ENCODE measurements at regions not wholly inside any gene's neighbourhood (a gene's known extent, or its start where the extent isn't known, plus 50 kb on each side); places are given as distances from the start of the nearest gene placed in this dataset.

DNA sequence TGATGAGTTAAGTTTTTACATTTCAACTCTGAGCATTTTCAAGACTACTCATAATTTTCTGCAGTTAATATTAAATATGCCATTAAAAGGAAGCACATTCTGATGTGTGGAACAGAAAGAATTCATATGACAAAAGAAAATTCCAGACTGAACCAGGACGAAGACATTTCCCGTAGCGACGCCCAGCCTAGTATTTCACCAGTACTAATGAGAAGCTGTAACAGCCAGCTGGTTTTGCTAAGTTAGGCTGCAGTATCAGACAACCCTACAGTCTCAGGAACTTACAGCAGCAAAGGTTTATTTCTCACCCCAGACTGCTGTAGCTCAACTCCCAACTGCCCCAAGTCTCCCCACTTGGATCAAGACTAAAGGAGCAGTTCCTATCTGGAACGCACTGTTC is 91.6 kb downstream of the TMEM174 start:
- DNase-seq (ENCODE audit: low spot score, unreplicated experiment) = no peak
- Mint-ChIP-seq H3K4me3 (ENCODE audit: low read depth) (no peak overlapping the region), H3K4me1 (ENCODE audit: low read depth) (peaks cover 6% of the 10 kb centered on the region), H3K9me3 (ENCODE audit: low read depth) (no peaks in the 10 kb centered on the region), H3K27me3 (peaks cover 34% of the 10 kb centered on the region), H3K36me3 (ENCODE audit: insufficient read depth) (no peaks in the 10 kb centered on the region), H3K27ac (no peak overlapping the region)
- TF ChIP-seq, protein P1, sequence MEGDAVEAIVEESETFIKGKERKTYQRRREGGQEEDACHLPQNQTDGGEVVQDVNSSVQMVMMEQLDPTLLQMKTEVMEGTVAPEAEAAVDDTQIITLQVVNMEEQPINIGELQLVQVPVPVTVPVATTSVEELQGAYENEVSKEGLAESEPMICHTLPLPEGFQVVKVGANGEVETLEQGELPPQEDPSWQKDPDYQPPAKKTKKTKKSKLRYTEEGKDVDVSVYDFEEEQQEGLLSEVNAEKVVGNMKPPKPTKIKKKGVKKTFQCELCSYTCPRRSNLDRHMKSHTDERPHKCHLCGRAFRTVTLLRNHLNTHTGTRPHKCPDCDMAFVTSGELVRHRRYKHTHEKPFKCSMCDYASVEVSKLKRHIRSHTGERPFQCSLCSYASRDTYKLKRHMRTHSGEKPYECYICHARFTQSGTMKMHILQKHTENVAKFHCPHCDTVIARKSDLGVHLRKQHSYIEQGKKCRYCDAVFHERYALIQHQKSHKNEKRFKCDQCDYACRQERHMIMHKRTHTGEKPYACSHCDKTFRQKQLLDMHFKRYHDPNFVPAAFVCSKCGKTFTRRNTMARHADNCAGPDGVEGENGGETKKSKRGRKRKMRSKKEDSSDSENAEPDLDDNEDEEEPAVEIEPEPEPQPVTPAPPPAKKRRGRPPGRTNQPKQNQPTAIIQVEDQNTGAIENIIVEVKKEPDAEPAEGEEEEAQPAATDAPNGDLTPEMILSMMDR (IDR thresholded peaks at IDR 0.05; ENCODE audit: unreplicated experiment) = no peak

DNA sequence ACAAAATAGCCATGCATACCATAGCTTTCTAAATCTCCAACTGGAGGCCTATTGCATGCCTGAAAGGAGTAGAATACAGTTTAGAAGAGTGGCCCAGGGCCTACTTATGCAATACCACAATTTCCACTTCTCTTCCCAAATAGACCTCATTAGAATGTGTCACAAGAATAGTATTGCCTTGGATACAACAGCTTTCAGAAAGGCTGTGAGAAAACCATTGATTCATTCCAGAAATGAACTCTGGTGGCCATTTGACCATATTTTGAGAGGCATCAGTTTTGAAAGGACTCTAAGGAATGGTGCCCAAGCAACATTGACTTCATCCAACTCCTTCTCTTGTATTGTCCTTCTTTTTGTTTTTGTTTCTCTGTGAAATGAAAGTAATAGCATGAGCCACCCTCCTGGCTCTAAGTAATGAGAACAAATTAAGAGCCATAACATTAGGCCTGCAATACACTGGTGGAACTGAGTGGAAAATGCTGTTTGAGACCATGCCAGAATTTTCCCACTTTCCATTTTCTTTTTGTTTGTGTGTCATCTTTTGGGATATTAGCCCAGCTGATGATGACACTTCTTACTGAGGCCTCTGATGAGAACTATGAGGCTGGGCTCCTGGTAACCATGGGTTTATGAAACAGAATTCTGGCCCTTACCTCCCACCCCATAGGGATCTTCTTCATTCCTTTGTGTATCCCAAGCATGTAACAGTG is 90.2 kb downstream of the TMEM174 start:
- Mint-ChIP-seq H3K4me1 (ENCODE audit: low read depth) (peaks cover 6% of the 10 kb centered on the region), H3K36me3 (ENCODE audit: insufficient read depth) (no peaks in the 10 kb centered on the region), H3K27me3 (peaks cover 32% of the 10 kb centered on the region), H3K27ac (no peak overlapping the region), H3K4me3 (ENCODE audit: low read depth) (no peak overlapping the region), H3K9me3 (ENCODE audit: low read depth) (no peaks in the 10 kb centered on the region)
- TF ChIP-seq, protein P1 (IDR thresholded peaks at IDR 0.05; ENCODE audit: unreplicated experiment) = no peak
- no peak for DNase-seq (ENCODE audit: low spot score, unreplicated experiment)

DNA sequence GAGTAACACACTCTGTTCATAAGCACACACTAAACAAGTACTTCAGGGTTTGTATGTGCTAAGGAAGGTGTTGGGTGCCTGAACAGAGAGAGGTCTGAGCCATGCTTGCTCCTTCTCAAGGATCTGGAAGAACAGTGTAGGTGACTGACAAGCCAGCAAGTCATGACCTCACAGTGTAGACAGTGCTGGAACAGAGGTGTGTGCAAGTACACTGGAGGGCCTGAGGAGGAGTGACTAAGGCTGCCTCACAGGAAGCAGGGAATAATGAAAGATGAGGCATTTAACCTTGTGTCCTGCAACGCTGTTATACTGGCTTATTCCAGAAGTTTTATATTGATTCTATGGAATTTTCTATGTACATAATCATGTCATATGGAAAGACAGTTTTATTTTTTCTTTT is 83.9 kb downstream of the TMEM174 start:
- Mint-ChIP-seq H3K4me1 (ENCODE audit: low read depth) (no peaks in the 10 kb centered on the region), H3K27ac (no peak overlapping the region), H3K9me3 (ENCODE audit: low read depth) (peaks cover 5% of the 10 kb centered on the region), H3K4me3 (ENCODE audit: low read depth) (no peak overlapping the region), H3K27me3 (peaks cover 18% of the 10 kb centered on the region), H3K36me3 (ENCODE audit: insufficient read depth) (no peaks in the 10 kb centered on the region)
- TF ChIP-seq, protein P1 (IDR thresholded peaks at IDR 0.05; ENCODE audit: unreplicated experiment) = no peak
- no peak for DNase-seq (ENCODE audit: low spot score, unreplicated experiment)

DNA sequence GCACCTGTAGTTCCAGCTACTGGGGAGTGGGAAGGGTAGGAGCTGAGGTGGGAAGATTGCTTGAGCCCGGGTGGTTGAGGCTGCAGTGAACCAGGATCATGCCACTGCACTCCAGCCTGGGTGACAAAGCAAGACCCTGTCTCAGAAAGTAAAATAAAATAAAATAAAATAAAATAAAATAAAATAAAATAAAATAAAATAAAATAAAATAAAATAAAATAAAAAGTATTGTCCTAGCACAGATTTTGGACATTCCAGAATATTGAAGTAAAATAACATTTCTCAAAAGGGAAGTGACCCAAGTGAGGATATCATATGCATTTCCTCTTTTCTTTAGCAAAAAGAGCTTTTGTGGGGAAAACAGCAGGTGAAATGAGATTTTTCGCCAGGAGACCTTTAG is 83.5 kb downstream of the TMEM174 start:
- TF ChIP-seq, protein P1 (IDR thresholded peaks at IDR 0.05; ENCODE audit: unreplicated experiment) = no peak
- no peak overlapping the region for H3K27ac Mint-ChIP-seq
- peaks cover 5% of the 10 kb centered on the region for H3K9me3 Mint-ChIP-seq (ENCODE audit: low read depth)
- H3K27me3 Mint-ChIP-seq = peaks cover 19% of the 10 kb centered on the region
- no peaks in the 10 kb centered on the region for H3K36me3 Mint-ChIP-seq (ENCODE audit: insufficient read depth)
- DNase-seq (ENCODE audit: low spot score, unreplicated experiment) = no peak
- H3K4me1 Mint-ChIP-seq (ENCODE audit: low read depth) = no peaks in the 10 kb centered on the region
- H3K4me3 Mint-ChIP-seq (ENCODE audit: low read depth) = no peak overlapping the region

DNA sequence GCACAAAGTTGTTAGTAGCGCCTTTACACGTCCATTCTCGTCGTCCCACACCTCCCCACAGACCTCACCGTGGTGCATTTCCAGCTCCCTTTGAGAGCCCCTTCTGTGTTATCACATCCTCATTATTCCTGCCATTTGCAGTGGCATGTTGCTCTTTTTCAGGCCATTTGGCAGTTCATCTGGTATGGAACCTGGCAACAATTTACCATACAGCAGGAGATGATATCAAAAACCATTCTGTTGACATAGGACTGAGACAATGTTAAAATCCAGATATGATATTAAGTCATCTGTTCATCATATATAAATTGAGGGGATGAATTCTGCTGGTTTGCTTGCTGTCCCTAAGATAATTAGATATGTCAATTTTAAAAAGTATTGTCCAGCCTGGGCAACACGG is 83.0 kb downstream of the TMEM174 start:
- Mint-ChIP-seq H3K9me3 (ENCODE audit: low read depth) (peaks cover 5% of the 10 kb centered on the region), H3K27me3 (peaks cover 19% of the 10 kb centered on the region)

More for the DNA sequence above, 83.0 kb downstream of the TMEM174 start:
- no peaks in the 10 kb centered on the region for H3K4me1 Mint-ChIP-seq (ENCODE audit: low read depth)
- no peak for DNase-seq (ENCODE audit: low spot score, unreplicated experiment)
- no peak overlapping the region for H3K27ac Mint-ChIP-seq
- no peak overlapping the region for H3K4me3 Mint-ChIP-seq (ENCODE audit: low read depth)
- no peaks in the 10 kb centered on the region for H3K36me3 Mint-ChIP-seq (ENCODE audit: insufficient read depth)
- TF ChIP-seq, protein P1 (IDR thresholded peaks at IDR 0.05; ENCODE audit: unreplicated experiment) = no peak

All from progenitor cell of endocrine pancreas (in vitro differentiated cells).